IMR-90 (cell line): ENCODE measurements at regions not wholly inside any gene's neighbourhood (a gene's known extent, or its start where the extent isn't known, plus 50 kb on each side); places are given as distances from the start of the nearest gene placed in this dataset.
A peak's percentile ranks its signal among the peaks of the same experiment; 100 is the strongest.

Source experiments
- ATAC-seq: fragments of 200-7000 bp; cut with Tn5 transposase; 2 replicates; pipeline ENCODE4 v1.9.1; 2020; ENCODE audit warnings: low read depth, mild to moderate bottlenecking, moderate library complexity
- BruUV-seq: library from RNA; stranded (reverse); fragments of 400-500 nt; replicated peaks from 2 replicates; lab custom pipeline; 2021; lab: Mats Ljungman, UMichigan
- CTCF ChIA-PET: fragments of 300-600 bp; formaldehyde crosslinking; extraction: SDS; loops from one replicate; lab custom pipeline; 2021; ENCODE audit warnings: antibody characterized with exemption; lab: Yijun Ruan, JAX
- POLR2A ChIA-PET: fragments of 300-600 bp; sonication (Branson Sonifier 250); formaldehyde crosslinking; loops from one replicate; lab custom pipeline; 2022; ENCODE audit warnings: antibody characterized with exemption; ENCODE audit not compliant: unreplicated experiment; lab: Charles Lee
- DNase-seq: peaks from one replicate; pipeline ENCODE4 v3.0.0; 2013
- H2AFZ ChIP-seq: replicated peaks from 2 replicates; pipeline ENCODE3; 2013; ENCODE audit warnings: low read length, mild to moderate bottlenecking; ENCODE audit not compliant: poor library complexity
- H2AK5ac ChIP-seq: 2 replicates; pipeline ENCODE4 v1.6.1; 2013; ENCODE audit warnings: low read depth, low read length, inconsistent platforms
- H2AK9ac ChIP-seq: replicated peaks from 2 replicates; pipeline ENCODE3; 2013; ENCODE audit warnings: mild to moderate bottlenecking, low read depth, low read length, moderate library complexity; ENCODE audit not compliant: poor library complexity
- H2BK120ac ChIP-seq: 2 replicates; pipeline ENCODE4 v1.6.1; 2013; ENCODE audit warnings: low read depth, low read length, inconsistent platforms
- H2BK15ac ChIP-seq: 3 replicates; pipeline ENCODE4 v1.6.1; 2013; ENCODE audit warnings: low read depth, low read length, inconsistent platforms
- H2BK20ac ChIP-seq: 2 replicates; pipeline ENCODE4 v1.6.1; 2013; ENCODE audit warnings: low read depth, mild to moderate bottlenecking, inconsistent platforms, low read length, moderate library complexity
- H2BK5ac ChIP-seq: 2 replicates; pipeline ENCODE4 v1.6.1; 2013; ENCODE audit warnings: mild to moderate bottlenecking, low read depth, low read length, inconsistent platforms; ENCODE audit not compliant: poor library complexity, severe bottlenecking
- H3K14ac ChIP-seq: replicated peaks from 2 replicates; pipeline ENCODE4 v1.6.1; 2013; ENCODE audit warnings: low read depth, low read length, inconsistent platforms
- H3K18ac ChIP-seq: 2 replicates; pipeline ENCODE4 v1.6.1; 2013; ENCODE audit warnings: low read depth, low read length, control low read depth
- H3K23ac ChIP-seq: 2 replicates; pipeline ENCODE4 v1.6.1; 2013; ENCODE audit warnings: low read depth, low read length, inconsistent platforms
- H3K27ac ChIP-seq: 2 replicates; pipeline ENCODE4 v1.5.1; 2013; ENCODE audit warnings: mild to moderate bottlenecking, control low read depth, low read length; ENCODE audit not compliant: insufficient read depth
- H3K27me3 ChIP-seq: 2 replicates; pipeline ENCODE4 v1.6.1; 2013; ENCODE audit warnings: low read length; ENCODE audit not compliant: control insufficient read depth, insufficient read depth
- H3K36me3 ChIP-seq: 2 replicates; pipeline ENCODE4 v1.6.1; 2013; ENCODE audit warnings: low read length, mixed read lengths; ENCODE audit not compliant: control insufficient read depth, insufficient read depth
- H3K4ac ChIP-seq: 2 replicates; pipeline ENCODE4 v1.6.1; 2013; ENCODE audit warnings: low read depth, low read length, inconsistent platforms
- H3K4me1 ChIP-seq: 2 replicates; pipeline ENCODE4 v1.6.1; 2013; ENCODE audit warnings: low read length, mixed read lengths; ENCODE audit not compliant: control insufficient read depth, insufficient read depth
- H3K4me2 ChIP-seq: 2 replicates; pipeline ENCODE4 v1.6.1; 2013; ENCODE audit warnings: low read depth, mild to moderate bottlenecking, control low read depth, low read length, moderate library complexity
- H3K4me3 ChIP-seq: 2 replicates; pipeline ENCODE4 v1.5.1; 2013; ENCODE audit warnings: low read depth, mild to moderate bottlenecking, control low read depth, low read length, moderate library complexity; ENCODE audit not compliant: insufficient read depth
- H3K56ac ChIP-seq: 2 replicates; pipeline ENCODE4 v1.6.1; 2013; ENCODE audit warnings: low read length, inconsistent platforms; ENCODE audit not compliant: insufficient read depth; ENCODE audit errors: extremely low read depth
- H3K79me1 ChIP-seq, 2 experiments: 2 replicates each; pipeline ENCODE4 v1.6.1; 2013; ENCODE audit warnings: low read length in 2 of 2, inconsistent platforms in 1 of 2, low read depth in 1 of 2
- H3K9ac ChIP-seq: 2 replicates; pipeline ENCODE4 v1.6.1; 2013; ENCODE audit warnings: low read depth, low read length, control low read depth
- H3K9me1 ChIP-seq: 2 replicates; pipeline ENCODE4 v1.6.1; 2013; ENCODE audit warnings: low read length, inconsistent platforms; ENCODE audit not compliant: insufficient read depth
- H3K9me3 ChIP-seq: 2 replicates; pipeline ENCODE4 v1.6.1; 2013; ENCODE audit warnings: low read length; ENCODE audit not compliant: control insufficient read depth, insufficient read depth
- H4K20me1 ChIP-seq: 2 replicates; pipeline ENCODE4 v1.6.1; 2013; ENCODE audit warnings: low read length, inconsistent platforms; ENCODE audit not compliant: insufficient read depth
- H4K5ac ChIP-seq: 2 replicates; pipeline ENCODE4 v1.6.1; 2013; ENCODE audit warnings: mild to moderate bottlenecking, low read depth, low read length, control low read depth
- H4K8ac ChIP-seq, 2 experiments: 2 replicates each; pipeline ENCODE4 v1.6.1; 2013; ENCODE audit warnings: low read depth in 2 of 2, low read length in 2 of 2, control low read depth in 1 of 2, inconsistent platforms in 1 of 2
- H4K91ac ChIP-seq: 2 replicates; pipeline ENCODE4 v1.6.1; 2013; ENCODE audit warnings: low read depth, low read length, inconsistent platforms; ENCODE audit not compliant: insufficient read depth
- MAFK ChIP-seq: IDR thresholded peaks from 2 replicates; pipeline ENCODE4 v1.6.1; 2012; ENCODE audit warnings: low read depth, low read length, improper control_type of control experiment
- POLR2A ChIP-seq: IDR thresholded peaks from 2 replicates; pipeline ENCODE4 v1.6.1; 2012; ENCODE audit warnings: mild to moderate bottlenecking, low read depth, low read length
- WGBS, 2 experiments: methylation state at CpG; one replicate each; pipeline versions ENCODE4 v1.1.5 to v1.1.7; 2013; ENCODE audit warnings: missing lambda C conversion rate in 2 of 2; ENCODE audit not compliant: insufficient read length in 1 of 2; ENCODE audit errors: extremely low coverage in 2 of 2; 5-methylcytosine and 5-hydroxymethylcytosine counted together
- dilution Hi-C: fragments of 300-500 bp; cut with HindIII; formaldehyde crosslinking; loops from one replicate; pipeline ENCODE4 v1.14.3; 2018; ENCODE audit warnings: low sequenced_read_pairs; ENCODE audit not compliant: unreplicated experiment
- in situ Hi-C: fragments of 300-500 bp; cut with MboI; formaldehyde crosslinking; loops from 3 replicates; pipeline ENCODE4 v1.14.3; 2019; ENCODE audit warnings: low sequenced_read_pairs, inconsistent platforms, mixed read lengths
- intact Hi-C: fragments of 100-400 bp; cut with micrococcal nuclease; formaldehyde crosslinking; loops from 2 replicates; pipeline ENCODE4 v1.10.0; 2022

GRCh38 chr6:108778421-108779186 lies 69.6 kb upstream of the ARMC2 start:
- Histone ChIP-seq H2AFZ (no peak overlapping the region), H3K4me1 (peaks cover 9% of the 10 kb centered on the region), H4K5ac (no peak overlapping the region), H4K91ac (no peak overlapping the region; the same call in 1 of the 2 replicates), H3K27me3 (no peaks in the 10 kb centered on the region), H2BK5ac (no peak overlapping the region), H3K4ac (0 out of 2 replicates have a peak overlapping the region, but pooled peaks have one; percentile 8), H4K20me1 (no peaks in the 10 kb centered on the region), H3K9ac (no peak overlapping the region), H3K79me1 (peaks cover 0 to 4% of the 10 kb centered on the region in 2 experiments; a peak in 1 of 4 replicates), H3K9me1 (peaks cover 7% of the 10 kb centered on the region; the same call in 1 of the 2 replicates), H3K4me2 (no peak overlapping the region), H4K8ac (0 out of 4 replicates have a peak overlapping the region, but pooled peaks of 1 of the 2 experiments have one; percentile 27), H3K9me3 (no peaks in the 10 kb centered on the region), H3K36me3 (no peaks in the 10 kb centered on the region), H3K14ac (no peak overlapping the region), H2AK5ac (no peak overlapping the region), H2BK120ac (no peak overlapping the region), H2BK20ac (0 out of 2 replicates have a peak overlapping the region, but pooled peaks have one; percentile 9), H3K4me3 (no peak overlapping the region), H3K23ac (no peak overlapping the region), H3K18ac (no peak overlapping the region; the same call in 1 of the 2 replicates), H3K56ac (no peak overlapping the region), H2BK15ac (no peak overlapping the region), H2AK9ac (no peak overlapping the region), H3K27ac (no peak overlapping the region)
- CTCF ChIA-PET, result interaction anchor here (0.9 kb wide), 1 partner anchor 34 kb away, joined by 3 read pairs; no protein-coding TSS in a partner anchor
- BruUV-seq, result no TSS peak
- POLR2A ChIA-PET, result no interaction called here
- in situ Hi-C loops, result no loop called here
- dilution Hi-C loops, result no loop called here
- DNase-seq, result no peak
- 67% methylated on average over 2 of the region's 7 CpGs; no CpG with 5 or more reads in 1 of the 2 experiments for WGBS, 2 experiments
- intact Hi-C loops, result no loop called here
- ATAC-seq, result no peak
- TF ChIP-seq MAFK (peak; percentile 86), POLR2A (no peak)
